CMK (cell line): ENCODE measurements at regions not wholly inside any gene's neighbourhood (a gene's known extent, or its start where the extent isn't known, plus 50 kb on each side); places are given as distances from the start of the nearest gene placed in this dataset.

ENCODE experiments used
- DNase-seq: peaks from one replicate; pipeline ENCODE4 v3.0.0-alpha.2; 2010; ENCODE audit warnings: low read depth

GRCh38 chr14:25988536-25988935 lies 609.3 kb downstream of the NOVA1 start:
- no peak for DNase-seq

GRCh38 chr14:25955772-25956171 lies 642.1 kb downstream of the NOVA1 start:
- DNase-seq: no peak

- DNase-seq: no peak
Measured at GRCh38 chr14:25953532-25954139, 644.2 kb downstream of the NOVA1 start.

GRCh38 chr14:25945746-25946145 lies 652.1 kb downstream of the NOVA1 start:
- DNase-seq: no peak

GRCh38 chr14:25944020-25944419 lies 653.8 kb downstream of the NOVA1 start:
- no peak for DNase-seq

GRCh38 chr14:25943329-25943728 lies 654.5 kb downstream of the NOVA1 start:
- DNase-seq: no peak

GRCh38 chr14:25942090-25942489 lies 655.7 kb downstream of the NOVA1 start:
- DNase-seq: no peak

- no peak for DNase-seq
Measured at GRCh38 chr14:25933731-25934130, 664.1 kb downstream of the NOVA1 start.

- DNase-seq: no peak
Measured at GRCh38 chr14:25929881-25930615, 667.8 kb downstream of the NOVA1 start.

GRCh38 chr14:25911831-25912230 lies 686.0 kb downstream of the NOVA1 start:
- no peak for DNase-seq

- DNase-seq: no peak
Measured at GRCh38 chr14:25909045-25909747, 688.6 kb downstream of the NOVA1 start.

- DNase-seq: no peak
Measured at GRCh38 chr14:25908277-25909044, 689.4 kb downstream of the NOVA1 start.

- DNase-seq: no peak
Measured at GRCh38 chr14:25904446-25904845, 693.4 kb downstream of the NOVA1 start.

GRCh38 chr14:25899197-25899596 lies 698.6 kb downstream of the NOVA1 start:
- DNase-seq: no peak

- no peak for DNase-seq
Measured at GRCh38 chr14:25896777-25897176, 701.1 kb downstream of the NOVA1 start.

- DNase-seq: no peak
Measured at GRCh38 chr14:25895740-25896139, 702.1 kb downstream of the NOVA1 start.

GRCh38 chr14:25887251-25887878 lies 710.5 kb downstream of the NOVA1 start:
- DNase-seq: no peak

GRCh38 chr14:25884657-25885056 lies 713.2 kb downstream of the NOVA1 start:
- no peak for DNase-seq

- DNase-seq: no peak
Measured at GRCh38 chr14:25882899-25883298, 714.9 kb downstream of the NOVA1 start.

- no peak for DNase-seq
Measured at GRCh38 chr14:25875475-25875874, 722.4 kb downstream of the NOVA1 start.

GRCh38 chr14:25869854-25870253 lies 728.0 kb downstream of the NOVA1 start:
- DNase-seq: no peak
